Hepatic stellate cell (primary cell): ENCODE measurements at regions not wholly inside any gene's neighbourhood (a gene's known extent, or its start where the extent isn't known, plus 50 kb on each side); places are given as distances from the start of the nearest gene placed in this dataset.
A peak's percentile ranks its signal among the peaks of the same experiment; 100 is the strongest.

ENCODE experiments used
- DNase-seq: peaks from one replicate; pipeline ENCODE4 v3.0.0; 2011; ENCODE audit warnings: low spot score

GRCh38 chr12:90260136-90260535, 551.5 kb upstream of the ATP2B1 start:
- DNase-seq, result no peak

- DNase-seq, result no peak
Observed at GRCh38 chr12:90257927-90258624, 549.4 kb upstream of the ATP2B1 start.

GRCh38 chr12:90254796-90255195, 546.2 kb upstream of the ATP2B1 start:
- no peak for DNase-seq

GRCh38 chr12:90253674-90254181, 545.1 kb upstream of the ATP2B1 start:
- peak; percentile 36 for DNase-seq

GRCh38 chr12:90253136-90253535, 544.5 kb upstream of the ATP2B1 start:
- no peak for DNase-seq

- DNase-seq, result no peak
Observed at GRCh38 chr12:90250766-90251165, 542.1 kb upstream of the ATP2B1 start.

- no peak for DNase-seq
Observed at GRCh38 chr12:90250042-90250441, 541.4 kb upstream of the ATP2B1 start.

GRCh38 chr12:90246688-90247087, 538.0 kb upstream of the ATP2B1 start:
- DNase-seq, result no peak

GRCh38 chr12:90245391-90245790, 536.8 kb upstream of the ATP2B1 start:
- no peak for DNase-seq

GRCh38 chr12:90244232-90244631, 535.6 kb upstream of the ATP2B1 start:
- no peak for DNase-seq

GRCh38 chr12:90243211-90243610, 534.6 kb upstream of the ATP2B1 start:
- no peak for DNase-seq

GRCh38 chr12:90239732-90240260, 531.2 kb upstream of the ATP2B1 start:
- DNase-seq, result no peak

GRCh38 chr12:90238663-90239271, 530.1 kb upstream of the ATP2B1 start:
- no peak for DNase-seq

- DNase-seq, result no peak
Observed at GRCh38 chr12:90237841-90238240, 529.2 kb upstream of the ATP2B1 start.

GRCh38 chr12:90235642-90236041, 527.0 kb upstream of the ATP2B1 start:
- DNase-seq, result no peak

- DNase-seq, result no peak
Observed at GRCh38 chr12:90234472-90234871, 525.8 kb upstream of the ATP2B1 start.

GRCh38 chr12:90233168-90234100, 524.8 kb upstream of the ATP2B1 start:
- no peak for DNase-seq

- no peak for DNase-seq
Observed at GRCh38 chr12:90229407-90230170, 521.0 kb upstream of the ATP2B1 start.

- DNase-seq, result no peak
Observed at GRCh38 chr12:90226211-90226610, 517.6 kb upstream of the ATP2B1 start.

GRCh38 chr12:90216815-90217214, 508.2 kb upstream of the ATP2B1 start:
- DNase-seq, result no peak

GRCh38 chr12:90216020-90216552, 507.4 kb upstream of the ATP2B1 start:
- DNase-seq, result no peak
